ENCODE measurements at regions not wholly inside any gene's neighbourhood (a gene's known extent, or its start where the extent isn't known, plus 50 kb on each side); places are given as distances from the start of the nearest gene placed in this dataset.

- Histone ChIP-seq H3K4me1 (ENCODE audit: control insufficient read depth, insufficient read depth, low read length) (no peaks in the 10 kb centered on the region), H3K9me3 (ENCODE audit: control insufficient read depth, insufficient read depth, low read depth, low read length) (no peaks in the 10 kb centered on the region), H3K4me3 (ENCODE audit: low read depth in 2 of 2, low read length in 2 of 2) (no peak overlapping the region), H3K36me3 (ENCODE audit: control insufficient read depth, insufficient read depth, low read length) (no peaks in the 10 kb centered on the region), H3K27ac (ENCODE audit: low read length) (no peak overlapping the region), H3K27me3 (ENCODE audit: control insufficient read depth, insufficient read depth, low read length) (no peaks in the 10 kb centered on the region)
- no peak for TF ChIP-seq CTCF (IDR thresholded peaks at IDR 0.05)
- no peak for TF ChIP-seq TCF7L2 (IDR thresholded peaks at IDR 0.05; ENCODE audit: low read depth, low read length)
- no peak for TF ChIP-seq POLR2AphosphoS5 (IDR thresholded peaks at IDR 0.05; ENCODE audit: low read depth, low read length)
- TF ChIP-seq REST (IDR thresholded peaks at IDR 0.05; ENCODE audit: insufficient read depth in 1 of 2, low read depth in 2 of 2, low read length in 1 of 2) = no peak
- ChIA-PET POLR2A (no interaction called here), CTCF (no interaction called here)
- ATAC-seq (no peak), DNase-seq (ENCODE audit: low read depth, low spot score) (no peak)
- BruUV-seq (replicated peaks) = no TSS peak
- intact Hi-C loops (cut with micrococcal nuclease; ENCODE audit: unreplicated experiment) (no loop called here), in situ Hi-C loops (cut with HindIII; ENCODE audit: low pct_unique_long_range_greater_than_20kb, low sequenced_read_pairs) (no loop called here)
These were observed 62.5 kb upstream of the GNAZ start for GRCh38 chr22:23007823-23008222.

GRCh38 chr22:23008896-23009295, 61.4 kb upstream of the GNAZ start:
- DNase-seq (ENCODE audit: low read depth, low spot score) (no peak), ATAC-seq (no peak)
- no peaks in the 10 kb centered on the region for H3K9me3 ChIP-seq (ENCODE audit: control insufficient read depth, insufficient read depth, low read depth, low read length)
- H3K27me3 ChIP-seq (ENCODE audit: control insufficient read depth, insufficient read depth, low read length) = no peaks in the 10 kb centered on the region
- POLR2A ChIA-PET = no interaction called here
- intact Hi-C loops (cut with micrococcal nuclease; ENCODE audit: unreplicated experiment) (no loop called here), in situ Hi-C loops (cut with HindIII; ENCODE audit: low pct_unique_long_range_greater_than_20kb, low sequenced_read_pairs) (no loop called here)
- H3K27ac ChIP-seq (ENCODE audit: low read length) = no peak overlapping the region
- CTCF ChIA-PET = no interaction called here
- TF ChIP-seq REST (IDR thresholded peaks at IDR 0.05; ENCODE audit: insufficient read depth in 1 of 2, low read depth in 2 of 2, low read length in 1 of 2) = no peak
- no peak for TF ChIP-seq TCF7L2 (IDR thresholded peaks at IDR 0.05; ENCODE audit: low read depth, low read length)
- TF ChIP-seq POLR2AphosphoS5 (IDR thresholded peaks at IDR 0.05; ENCODE audit: low read depth, low read length) = no peak
- no peak for TF ChIP-seq SIN3A (IDR thresholded peaks at IDR 0.05; ENCODE audit: borderline replicate concordance, insufficient read depth, low read depth, low read length)
- TF ChIP-seq CTCF (IDR thresholded peaks at IDR 0.05) = no peak
- H3K4me1 ChIP-seq (ENCODE audit: control insufficient read depth, insufficient read depth, low read length) = no peaks in the 10 kb centered on the region
- H3K4me3 ChIP-seq (ENCODE audit: low read depth in 2 of 2, low read length in 2 of 2) = no peak overlapping the region
- no peaks in the 10 kb centered on the region for H3K36me3 ChIP-seq (ENCODE audit: control insufficient read depth, insufficient read depth, low read length)
- no TSS peak for BruUV-seq (replicated peaks)
